ENCODE measurements at regions not wholly inside any gene's neighbourhood (a gene's known extent, or its start where the extent isn't known, plus 50 kb on each side); places are given as distances from the start of the nearest gene placed in this dataset.
"Not testable (repeated sequence)": the region's sequence is repeated elsewhere in the genome, so short reads cannot be mapped to it uniquely, and the experiment has no call there.

GRCh38 chr3:64437131-64437530 is 211.9 kb upstream of the PRICKLE2 start:
- no peak for DNase-seq

DNA sequence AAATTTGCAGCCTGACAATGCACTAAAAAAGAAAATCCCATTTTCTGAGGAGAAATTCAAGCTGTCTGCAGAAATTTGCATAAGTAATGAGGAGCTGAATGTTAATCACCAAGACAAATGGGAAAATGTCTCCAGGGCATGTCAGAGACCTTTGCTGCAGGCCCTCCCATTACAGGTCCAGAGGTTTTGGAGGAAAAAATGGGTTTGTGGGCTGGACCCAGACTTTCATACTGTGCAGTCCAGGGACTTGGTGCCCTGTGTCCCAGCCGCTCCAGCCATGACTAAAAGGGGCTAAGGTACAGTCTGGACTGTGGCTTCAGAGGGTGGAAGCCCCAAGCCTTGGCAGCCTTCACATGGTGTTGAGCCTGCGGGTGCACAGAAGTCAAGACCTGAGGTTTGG is 209.8 kb upstream of the PRICKLE2 start:
- not testable (repeated sequence) for DNase-seq

DNA sequence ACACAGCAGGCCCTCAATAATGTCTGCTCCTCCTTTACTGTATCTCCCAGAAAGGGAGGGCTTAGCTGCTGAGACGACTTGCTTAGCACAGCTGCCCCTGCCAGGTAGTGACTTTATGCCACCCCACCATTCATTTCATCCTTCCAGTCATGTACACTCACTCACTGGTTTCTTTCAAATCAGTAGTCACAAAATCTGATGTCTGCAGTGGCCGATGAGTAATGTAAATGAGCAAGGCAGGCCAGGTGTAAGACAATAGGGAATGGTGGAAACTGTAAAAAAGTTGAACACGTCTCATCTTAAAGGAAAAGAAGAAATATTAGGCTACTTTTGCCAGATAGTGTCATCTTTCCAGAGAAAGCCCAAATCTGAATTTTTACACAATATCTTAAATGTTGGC is 207.6 kb upstream of the PRICKLE2 start:
- DNase-seq: no peak

GRCh38 chr3:64431526-64432091 is 206.3 kb upstream of the PRICKLE2 start:
- DNase-seq: no peak

DNA sequence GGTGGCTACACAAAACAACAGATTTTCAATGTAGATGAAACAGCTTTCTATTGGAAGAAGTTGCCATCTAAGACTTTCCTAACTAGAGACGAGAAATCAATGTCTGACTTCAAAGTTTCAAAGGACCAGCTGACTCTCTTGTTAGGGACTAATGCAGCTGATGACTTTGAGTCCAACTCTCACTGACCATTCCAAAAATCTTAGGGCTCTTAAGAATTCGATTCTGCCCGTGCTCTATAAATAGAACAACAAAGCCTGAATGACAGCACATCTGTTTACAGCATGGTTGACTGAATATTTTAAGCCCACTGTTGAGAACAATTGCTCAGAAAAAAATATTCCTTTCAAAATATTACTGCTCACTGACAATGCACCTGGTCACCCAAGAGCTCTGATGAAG is 202.4 kb upstream of the PRICKLE2 start:
- DNase-seq: no peak

DNA sequence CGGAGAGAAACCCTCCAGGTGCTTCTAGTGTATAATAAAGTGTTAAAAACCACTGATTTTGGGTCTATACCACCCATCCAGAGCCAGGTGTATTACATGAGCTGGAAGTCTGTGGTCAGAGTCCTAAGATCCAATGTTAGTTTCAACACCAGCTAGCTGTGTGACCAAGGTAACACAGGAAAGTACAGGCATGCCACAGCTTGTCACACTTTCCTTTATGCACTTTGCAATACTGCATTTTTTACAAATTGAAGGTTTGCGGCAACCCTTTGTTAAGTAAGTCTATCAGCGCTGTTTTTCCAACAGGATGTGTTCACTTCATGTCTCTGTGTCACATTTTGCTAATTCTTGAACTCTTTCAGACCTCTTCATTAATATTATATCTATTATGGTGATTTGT is 201.3 kb upstream of the PRICKLE2 start:
- no peak for DNase-seq

DNA sequence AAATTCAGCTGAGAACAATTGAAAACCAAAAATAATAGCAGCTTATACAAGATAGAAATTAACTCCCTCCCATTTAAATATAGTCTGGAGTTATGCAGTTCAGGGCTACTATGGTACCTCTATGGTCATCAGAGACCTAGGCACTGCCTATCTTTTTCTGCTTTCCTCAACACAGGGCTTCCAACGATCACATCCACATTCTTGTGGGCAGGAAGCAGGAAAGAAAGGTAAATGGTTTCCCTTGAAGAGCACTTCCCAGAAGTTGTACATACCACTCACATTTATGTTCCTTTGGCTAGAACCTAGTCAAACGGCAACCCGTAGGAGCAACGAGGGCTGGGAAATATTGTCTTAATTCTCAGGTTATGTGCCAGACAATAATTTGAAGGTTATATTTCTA is 197.7 kb upstream of the PRICKLE2 start:
- DNase-seq: no peak

DNA sequence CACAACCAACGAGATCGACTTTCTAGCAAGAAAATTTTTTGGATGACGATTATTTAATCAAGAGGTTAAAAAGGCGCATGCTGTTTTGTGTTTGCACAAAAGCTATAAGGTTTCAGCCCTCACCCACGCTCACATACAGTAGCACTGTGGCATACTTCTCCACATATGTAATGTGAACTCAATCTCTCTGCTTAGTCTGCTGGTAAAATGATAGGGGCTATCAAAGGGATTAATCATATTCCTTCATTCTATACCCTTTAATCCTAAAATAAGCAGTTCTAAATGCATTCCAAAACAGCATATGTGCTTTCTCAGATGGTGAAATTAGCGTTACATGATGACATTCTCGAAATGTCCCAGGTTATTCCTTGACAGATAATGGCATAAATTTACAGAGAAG is 196.9 kb upstream of the PRICKLE2 start:
- no peak for DNase-seq

DNA sequence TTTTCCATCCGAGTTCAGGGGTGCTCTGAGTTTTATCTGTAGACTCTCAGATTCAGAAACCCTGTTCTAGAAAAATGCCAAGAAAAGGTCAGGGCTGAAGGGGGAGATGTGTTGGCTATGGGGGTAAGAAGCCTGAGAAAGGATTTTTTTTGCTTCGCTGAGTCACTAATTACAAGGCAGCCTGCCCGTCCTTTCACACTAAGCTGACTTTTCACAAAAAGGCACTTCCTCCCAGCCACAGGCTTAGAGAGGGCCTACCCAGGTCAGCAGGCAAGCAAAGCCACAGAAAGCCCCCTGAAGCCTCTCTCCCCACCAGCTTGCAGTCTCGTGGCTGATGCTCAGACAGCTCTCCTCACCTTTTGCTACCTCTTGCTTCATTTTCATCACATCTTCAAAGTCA is 192.6 kb upstream of the PRICKLE2 start:
- no peak for DNase-seq

- DNase-seq: no peak
These were observed 188.8 kb upstream of the PRICKLE2 start for GRCh38 chr3:64414043-64414442.

DNA sequence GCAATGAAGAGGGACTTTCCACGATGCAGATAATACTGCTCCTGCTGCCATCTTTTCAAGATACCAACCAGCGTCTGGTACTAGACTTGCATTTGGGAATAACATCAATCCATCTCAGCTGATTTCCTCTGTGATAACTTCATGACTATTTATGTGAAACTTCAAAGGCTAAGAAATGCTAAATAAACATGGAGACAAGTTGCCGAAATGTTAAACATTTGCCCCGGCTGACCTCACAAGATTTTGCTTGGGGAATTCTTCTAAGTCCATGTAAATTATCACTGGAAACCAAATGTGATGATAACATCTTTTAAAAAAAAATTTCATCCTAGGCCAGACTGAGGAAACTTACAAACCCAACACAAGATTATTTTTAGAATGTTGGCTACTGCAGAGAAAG is 185.8 kb upstream of the PRICKLE2 start:
- DNase-seq: no peak

DNA sequence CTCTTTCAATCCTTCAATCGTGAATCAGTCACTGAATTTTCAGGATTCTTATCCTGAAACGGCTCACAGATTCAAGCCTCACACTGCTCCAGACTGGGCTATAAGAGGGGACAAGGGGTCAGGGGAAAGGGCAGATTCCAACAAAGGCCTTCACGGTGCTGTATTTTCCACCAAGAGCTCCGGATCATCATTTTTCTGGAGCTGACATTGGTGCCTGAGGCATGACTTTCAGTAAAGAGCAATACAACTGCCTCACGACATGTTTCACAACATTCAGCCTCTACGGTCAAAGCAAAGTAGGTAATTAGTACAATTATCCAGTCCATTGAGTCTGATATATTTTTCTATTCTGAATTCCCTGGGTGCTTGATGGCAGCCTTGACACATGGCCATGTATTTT is 185.0 kb upstream of the PRICKLE2 start:
- DNase-seq: no peak

- DNase-seq: no peak
These were observed 183.5 kb upstream of the PRICKLE2 start for GRCh38 chr3:64408770-64409169.

DNA sequence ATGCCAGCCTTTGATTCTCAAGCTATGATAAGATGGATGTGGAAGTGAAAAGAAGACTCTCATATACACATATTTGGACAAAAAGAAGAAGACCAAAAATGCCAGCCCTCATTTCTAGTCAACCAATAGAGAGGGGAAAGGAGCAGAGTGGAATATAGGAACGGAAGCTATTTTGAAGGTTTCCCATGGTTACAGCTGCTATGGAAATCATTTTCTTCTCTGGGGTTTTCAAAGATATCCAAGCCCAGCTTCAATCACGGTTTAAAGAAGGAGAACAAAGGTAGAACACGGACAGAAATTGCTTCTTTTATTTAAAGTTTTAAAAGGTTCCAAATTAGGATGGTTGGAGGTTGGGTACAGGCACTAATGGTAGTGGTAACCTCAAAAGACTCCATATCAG is 181.0 kb upstream of the PRICKLE2 start:
- no peak for DNase-seq

GRCh38 chr3:64405211-64405835 is 180.1 kb upstream of the PRICKLE2 start:
- no peak for DNase-seq

GRCh38 chr3:64400706-64401105 is 175.4 kb upstream of the PRICKLE2 start:
- DNase-seq: no peak

- peak; percentile 41 for DNase-seq
These were observed 174.0 kb upstream of the PRICKLE2 start for GRCh38 chr3:64399205-64399800.

DNA sequence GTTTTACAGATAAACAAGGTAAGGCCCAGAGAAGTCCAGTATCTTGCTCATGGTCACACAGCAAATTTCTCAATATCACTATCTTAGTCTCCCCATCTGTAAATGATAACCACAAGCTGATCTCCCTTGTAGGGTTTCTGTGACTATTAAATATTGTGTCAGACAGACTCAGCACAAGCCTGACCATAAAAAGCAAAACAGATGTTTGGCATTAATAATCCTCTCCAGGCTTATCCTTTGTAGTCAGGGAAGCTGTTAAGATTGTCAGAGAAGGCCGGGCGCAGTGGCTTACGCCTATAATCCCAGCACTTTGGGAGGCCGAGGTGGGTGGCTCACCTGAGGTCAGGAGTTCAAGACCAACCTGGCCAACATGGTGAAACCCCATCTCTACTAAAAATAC is 173.2 kb upstream of the PRICKLE2 start:
- no peak for DNase-seq

DNA sequence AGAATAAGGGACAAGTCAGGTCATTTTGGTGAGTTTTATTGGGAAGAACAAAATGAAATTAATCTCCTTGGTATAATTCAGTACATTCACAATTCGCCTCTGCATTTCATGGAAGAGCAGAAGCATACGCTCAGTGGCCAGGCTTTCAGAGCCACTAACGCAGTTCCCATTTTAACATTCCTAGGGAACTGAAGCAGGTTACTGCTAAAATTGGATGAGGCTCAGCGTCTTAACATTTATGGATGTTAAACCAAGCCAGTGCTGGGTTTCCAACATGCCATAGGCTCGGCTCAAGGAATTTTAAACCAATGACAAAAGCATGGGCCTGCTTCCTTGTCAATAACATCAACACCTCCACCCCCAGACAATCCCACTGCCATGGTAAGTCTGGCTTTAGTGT is 172.7 kb upstream of the PRICKLE2 start:
- no peak for DNase-seq

- no peak for DNase-seq
These were observed 172.3 kb upstream of the PRICKLE2 start for GRCh38 chr3:64397573-64397972.

DNA sequence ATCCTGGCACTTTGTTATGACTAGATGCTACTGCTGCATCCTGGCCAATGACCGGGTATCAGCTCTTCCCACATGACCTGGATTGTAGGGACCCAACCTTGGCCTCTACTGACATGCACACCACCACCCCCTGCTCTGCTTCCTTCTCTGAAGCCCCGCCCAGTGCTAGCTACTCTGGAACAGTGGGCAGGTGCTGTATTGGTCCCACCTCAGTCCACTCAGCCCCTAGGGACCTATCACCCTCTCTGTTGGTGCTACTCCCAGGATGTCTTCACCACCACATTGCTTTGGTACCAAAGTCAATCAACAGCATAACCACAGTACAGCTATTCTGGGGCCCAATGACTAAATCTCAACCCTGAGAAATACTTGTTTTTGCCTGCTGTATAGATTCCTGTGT is 170.2 kb upstream of the PRICKLE2 start:
- no peak for DNase-seq

- DNase-seq: no peak
These were observed 167.9 kb upstream of the PRICKLE2 start for GRCh38 chr3:64393193-64393592.

DNA sequence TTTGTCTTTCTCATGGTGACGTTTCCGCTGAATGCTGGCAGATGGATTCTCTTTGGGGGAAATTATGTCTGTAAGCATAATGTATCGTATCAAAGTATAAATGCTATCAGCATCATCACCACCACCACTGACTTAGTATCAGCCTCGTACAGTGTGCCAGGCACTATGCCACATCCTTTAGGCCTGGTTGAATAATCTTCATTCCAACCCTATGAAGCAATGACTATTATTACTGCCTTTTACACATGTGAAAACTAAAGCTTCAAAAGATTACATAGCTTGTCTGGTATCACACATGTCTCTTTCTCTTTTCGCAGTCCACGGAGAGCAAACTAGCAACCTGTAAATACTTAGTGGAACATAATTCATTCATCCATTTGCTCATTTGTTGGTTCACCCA is 166.7 kb upstream of the PRICKLE2 start:
- DNase-seq: no peak

DNA sequence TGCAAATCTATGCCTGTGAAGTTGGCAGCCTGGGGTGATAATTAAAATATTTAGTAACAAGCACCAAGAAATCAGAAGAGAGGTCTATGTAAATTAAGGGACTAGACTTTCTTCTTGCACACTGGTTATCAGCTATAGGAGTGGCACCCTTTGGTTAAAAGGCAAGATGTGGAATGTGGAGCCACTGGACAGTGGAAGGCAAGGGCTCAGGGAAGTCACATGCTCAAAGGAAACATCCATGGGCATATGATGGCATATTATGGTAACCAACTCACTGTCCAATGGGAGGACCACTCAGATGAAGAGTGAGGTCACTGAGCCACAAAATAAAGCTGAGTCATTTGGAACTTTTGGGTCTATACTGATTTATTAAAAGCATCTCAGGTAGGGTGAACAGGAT is 165.6 kb upstream of the PRICKLE2 start:
- DNase-seq: no peak

GRCh38 chr3:64388886-64389285 is 163.6 kb upstream of the PRICKLE2 start:
- no peak for DNase-seq

Measured in midbrain (tissue), 1 donor.